ENCODE measurements at regions not wholly inside any gene's neighbourhood (a gene's known extent, or its start where the extent isn't known, plus 50 kb on each side); places are given as distances from the start of the nearest gene placed in this dataset.

GRCh38 chr1:5754817-5755551 is 237.2 kb downstream of the NPHP4 start:
- DNase-seq (no peak), ATAC-seq (no peak)
- H3K27me3 Mint-ChIP-seq: peaks cover 3% of the 10 kb centered on the region
- no peak overlapping the region for H3K4me3 Mint-ChIP-seq
- CTCF ChIA-PET: interaction anchor here (1.4 kb wide), 1 partner anchor 9 kb away, joined by 6 read pairs; no protein-coding TSS in a partner anchor
- H3K9me3 Mint-ChIP-seq: no peaks in the 10 kb centered on the region
- no peaks in the 10 kb centered on the region for H3K4me1 Mint-ChIP-seq (ENCODE audit: low read depth)
- H3K36me3 Mint-ChIP-seq (ENCODE audit: low read depth): no peaks in the 10 kb centered on the region
- intact Hi-C loops (cut with micrococcal nuclease): no loop called here
- H3K27ac Mint-ChIP-seq: no peak overlapping the region
- POLR2A ChIA-PET: no interaction called here
- TF ChIP-seq, protein P1, sequence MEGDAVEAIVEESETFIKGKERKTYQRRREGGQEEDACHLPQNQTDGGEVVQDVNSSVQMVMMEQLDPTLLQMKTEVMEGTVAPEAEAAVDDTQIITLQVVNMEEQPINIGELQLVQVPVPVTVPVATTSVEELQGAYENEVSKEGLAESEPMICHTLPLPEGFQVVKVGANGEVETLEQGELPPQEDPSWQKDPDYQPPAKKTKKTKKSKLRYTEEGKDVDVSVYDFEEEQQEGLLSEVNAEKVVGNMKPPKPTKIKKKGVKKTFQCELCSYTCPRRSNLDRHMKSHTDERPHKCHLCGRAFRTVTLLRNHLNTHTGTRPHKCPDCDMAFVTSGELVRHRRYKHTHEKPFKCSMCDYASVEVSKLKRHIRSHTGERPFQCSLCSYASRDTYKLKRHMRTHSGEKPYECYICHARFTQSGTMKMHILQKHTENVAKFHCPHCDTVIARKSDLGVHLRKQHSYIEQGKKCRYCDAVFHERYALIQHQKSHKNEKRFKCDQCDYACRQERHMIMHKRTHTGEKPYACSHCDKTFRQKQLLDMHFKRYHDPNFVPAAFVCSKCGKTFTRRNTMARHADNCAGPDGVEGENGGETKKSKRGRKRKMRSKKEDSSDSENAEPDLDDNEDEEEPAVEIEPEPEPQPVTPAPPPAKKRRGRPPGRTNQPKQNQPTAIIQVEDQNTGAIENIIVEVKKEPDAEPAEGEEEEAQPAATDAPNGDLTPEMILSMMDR (IDR thresholded peaks at IDR 0.05): no peak

DNA sequence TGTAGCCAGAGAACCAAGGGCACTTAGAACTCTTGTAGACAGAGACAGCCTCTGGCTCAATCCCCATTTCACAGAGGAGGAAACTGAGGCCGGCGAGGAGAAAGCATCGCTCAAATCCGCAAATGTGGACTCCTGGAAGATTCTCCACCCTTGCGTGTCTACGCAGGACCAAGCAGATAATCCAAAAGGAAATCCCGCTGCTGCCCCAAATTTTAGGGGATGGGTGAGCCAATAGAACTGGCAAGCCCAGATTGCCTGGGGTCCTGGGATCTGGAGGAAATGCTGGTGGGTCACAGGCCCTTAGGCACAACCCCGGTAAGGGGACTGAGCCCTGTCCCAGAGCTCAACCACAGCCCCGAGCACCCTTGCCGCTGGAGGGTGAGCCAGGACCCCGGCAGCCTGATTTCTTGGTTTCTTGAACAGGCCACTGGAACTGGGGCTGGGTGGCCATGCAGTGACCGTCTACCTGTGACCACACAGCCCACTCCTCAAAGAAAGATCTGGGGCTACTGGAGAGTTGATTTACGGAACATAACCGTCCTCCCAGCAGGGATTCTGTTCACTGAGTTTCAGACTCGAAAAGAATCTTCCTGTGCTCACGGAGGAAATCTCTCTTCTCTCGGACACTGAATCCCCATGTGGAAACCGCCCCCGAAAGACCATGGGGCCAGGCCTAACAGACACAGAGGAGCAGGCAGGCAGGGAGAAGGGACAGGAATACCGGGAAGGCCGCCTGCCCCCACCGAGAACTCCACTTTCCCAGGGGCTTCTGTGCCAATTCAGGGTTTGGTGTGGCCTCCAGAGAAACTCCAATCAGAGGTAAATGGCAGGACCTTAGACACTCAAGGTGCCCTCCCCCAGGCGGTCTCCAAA is 238.4 kb downstream of the NPHP4 start:
- intact Hi-C loops (cut with micrococcal nuclease): no loop called here
- no peak overlapping the region for H3K4me3 Mint-ChIP-seq
- POLR2A ChIA-PET: no interaction called here
- TF ChIP-seq, protein P1 (IDR thresholded peaks at IDR 0.05): no peak
- DNase-seq: no peak
- CTCF ChIA-PET: no interaction called here
- no peaks in the 10 kb centered on the region for H3K4me1 Mint-ChIP-seq (ENCODE audit: low read depth)
- H3K27me3 Mint-ChIP-seq: peaks cover 4% of the 10 kb centered on the region
- no peak for ATAC-seq
- H3K9me3 Mint-ChIP-seq: no peaks in the 10 kb centered on the region
- no peak overlapping the region for H3K27ac Mint-ChIP-seq
- H3K36me3 Mint-ChIP-seq (ENCODE audit: low read depth): no peaks in the 10 kb centered on the region

DNA sequence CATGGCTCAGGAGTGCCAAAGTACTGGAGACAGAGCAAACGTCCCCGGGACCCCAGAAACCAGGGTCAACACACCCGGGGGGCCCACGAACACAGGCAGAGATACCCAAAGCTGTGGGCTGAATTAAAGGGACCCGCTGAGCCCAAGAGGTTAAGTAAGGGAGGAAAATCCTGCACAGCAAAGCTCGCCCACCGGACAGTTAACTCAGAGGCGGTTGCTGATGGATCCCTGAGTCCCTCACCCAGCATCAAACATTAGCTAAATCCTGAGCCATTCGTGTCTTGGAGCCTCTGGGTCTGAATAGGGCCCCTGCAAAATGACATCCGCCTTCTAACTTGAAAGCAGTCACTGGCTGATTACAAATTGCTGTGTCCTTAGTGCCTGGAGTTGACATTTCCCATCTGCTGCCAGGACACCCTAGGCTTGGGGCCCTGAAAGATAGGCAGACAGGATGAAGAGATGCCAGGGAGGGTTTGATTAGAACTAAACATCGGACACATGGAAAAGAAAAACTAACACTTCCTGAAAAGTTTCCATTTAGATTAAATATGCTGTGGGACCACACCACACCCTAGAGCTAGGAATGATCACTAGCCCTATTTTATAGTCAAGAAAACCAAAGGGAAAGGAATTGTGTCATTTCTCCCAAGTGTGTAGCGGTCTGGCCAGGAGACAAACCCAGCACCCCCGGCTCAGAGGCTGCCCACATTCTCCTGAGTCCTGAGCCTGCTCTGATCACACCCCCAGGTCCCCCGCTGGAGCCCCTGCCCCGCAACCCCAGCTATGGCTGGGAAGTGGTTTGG is 239.3 kb downstream of the NPHP4 start:
- ChIA-PET POLR2A (no interaction called here), CTCF (no interaction called here)
- no peaks in the 10 kb centered on the region for H3K9me3 Mint-ChIP-seq
- TF ChIP-seq, protein P1 (IDR thresholded peaks at IDR 0.05): no peak
- no peak overlapping the region for H3K4me3 Mint-ChIP-seq
- no peak for DNase-seq
- H3K27me3 Mint-ChIP-seq: peaks cover 4% of the 10 kb centered on the region
- H3K36me3 Mint-ChIP-seq (ENCODE audit: low read depth): no peaks in the 10 kb centered on the region
- intact Hi-C loops (cut with micrococcal nuclease): no loop called here
- no peaks in the 10 kb centered on the region for H3K4me1 Mint-ChIP-seq (ENCODE audit: low read depth)
- ATAC-seq: no peak
- H3K27ac Mint-ChIP-seq: no peak overlapping the region

DNA sequence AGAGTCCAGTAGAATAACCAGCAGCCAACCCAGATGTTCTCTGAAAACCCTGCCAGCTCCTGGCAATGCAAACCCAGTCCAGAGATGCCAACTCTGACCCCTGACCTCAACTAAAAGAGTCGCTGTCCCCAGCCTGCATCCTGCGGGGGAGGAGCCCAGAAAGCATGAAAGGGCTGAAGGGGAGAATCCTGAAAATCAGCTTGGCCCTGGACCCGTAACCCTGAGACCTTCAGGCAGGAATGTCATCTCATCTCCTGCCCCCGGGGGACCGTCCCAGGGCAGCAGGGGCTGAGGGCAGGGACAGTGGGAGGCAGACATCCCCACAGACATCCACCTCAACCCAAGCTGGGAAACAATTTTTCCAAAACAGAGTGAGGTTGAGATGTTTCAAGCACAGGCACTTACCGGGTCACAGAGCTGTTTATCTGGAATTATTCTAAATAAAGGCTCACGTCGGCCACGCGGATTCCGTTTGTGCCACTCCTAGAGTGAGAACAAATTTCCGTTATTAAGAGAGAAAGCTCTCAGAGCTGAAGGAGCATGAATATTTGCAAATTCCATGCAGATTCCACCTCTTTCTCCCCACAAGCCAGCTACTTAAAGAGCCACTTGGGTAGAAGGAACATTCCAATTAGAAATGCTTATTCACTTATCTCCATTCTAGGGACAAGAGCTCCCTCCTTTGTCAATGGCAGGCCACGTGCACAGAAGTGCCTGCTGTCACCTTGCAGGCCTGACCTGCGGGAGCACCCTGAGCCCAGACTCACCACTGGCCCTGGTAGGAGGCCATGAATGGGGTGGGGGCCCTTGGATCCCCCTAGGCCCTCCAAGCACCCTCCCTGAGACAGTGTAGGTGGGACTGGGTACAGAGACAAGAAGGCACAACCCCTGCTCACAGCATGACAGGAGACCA is 240.1 kb downstream of the NPHP4 start:
- no peak for ATAC-seq
- CTCF ChIA-PET: no interaction called here

More for the DNA sequence above, 240.1 kb downstream of the NPHP4 start:
- TF ChIP-seq, protein P1 (IDR thresholded peaks at IDR 0.05): no peak
- POLR2A ChIA-PET: no interaction called here
- Mint-ChIP-seq H3K27me3 (peaks cover 2% of the 10 kb centered on the region), H3K4me3 (no peak overlapping the region), H3K4me1 (ENCODE audit: low read depth) (no peaks in the 10 kb centered on the region), H3K9me3 (no peaks in the 10 kb centered on the region), H3K27ac (no peak overlapping the region), H3K36me3 (ENCODE audit: low read depth) (no peaks in the 10 kb centered on the region)
- DNase-seq: no peak
- intact Hi-C loops (cut with micrococcal nuclease): no loop called here

Data from activated CD8-positive, alpha-beta T cell treated with anti-CD3 and anti-CD28 coated beads for 36 hours (primary cell).